Activated naive CD4-positive, alpha-beta T cell treated with anti-CD3 and anti-CD28 coated beads for 36 hours (primary cell): ENCODE measurements at regions not wholly inside any gene's neighbourhood (a gene's known extent, or its start where the extent isn't known, plus 50 kb on each side); places are given as distances from the start of the nearest gene placed in this dataset.

Source experiments
- CTCF ChIA-PET: fragments of 350-600 bp; sonication (Branson Sonifier 250); formaldehyde crosslinking; loops from one replicate; lab custom pipeline; 2021; ENCODE audit warnings: antibody characterized with exemption; lab: Charles Lee
- DNase-seq: peaks from one replicate; pipeline ENCODE4 v3.0.0-alpha.2; 2020
- H3K27ac Mint-ChIP-seq: one replicate; pipeline ENCODE4 v1.8.0; 2021; ENCODE audit warnings: mild to moderate bottlenecking, mixed read lengths
- H3K27me3 Mint-ChIP-seq: one replicate; pipeline ENCODE4 v1.8.0; 2021; ENCODE audit warnings: low read depth, mixed read lengths
- H3K36me3 Mint-ChIP-seq: one replicate; pipeline ENCODE4 v1.8.0; 2021; ENCODE audit warnings: low read depth, mixed read lengths
- H3K4me1 Mint-ChIP-seq: one replicate; pipeline ENCODE4 v1.8.0; 2021; ENCODE audit warnings: low read depth, mixed read lengths
- H3K4me3 Mint-ChIP-seq: one replicate; pipeline ENCODE4 v1.8.0; 2021; ENCODE audit warnings: mild to moderate bottlenecking, moderate library complexity, mixed read lengths
- H3K9me3 Mint-ChIP-seq: one replicate; pipeline ENCODE4 v1.8.0; 2021; ENCODE audit warnings: mixed read lengths
- intact Hi-C: fragments of 100-400 bp; cut with micrococcal nuclease; formaldehyde crosslinking; loops from one replicate; pipeline ENCODE4 v1.15.1; 2023

GRCh38 chr2:104051766-104052165 lies 802.1 kb upstream of the POU3F3 start:
- Mint-ChIP-seq H3K36me3 (no peaks in the 10 kb centered on the region), H3K9me3 (no peaks in the 10 kb centered on the region), H3K27me3 (no peaks in the 10 kb centered on the region)

GRCh38 chr2:104052356-104052755 lies 801.6 kb upstream of the POU3F3 start:
- Mint-ChIP-seq H3K27ac (no peak overlapping the region), H3K4me1 (no peaks in the 10 kb centered on the region), H3K9me3 (peaks cover under 1% of the 10 kb centered on the region), H3K4me3 (no peak overlapping the region), H3K36me3 (no peaks in the 10 kb centered on the region), H3K27me3 (no peaks in the 10 kb centered on the region)
- intact Hi-C loops = no loop called here
- DNase-seq = no peak
- CTCF ChIA-PET = no interaction called here

More at GRCh38 chr2:104051766-104052165, 802.1 kb upstream of the POU3F3 start:
- CTCF ChIA-PET = no interaction called here
- H3K4me1 Mint-ChIP-seq = no peaks in the 10 kb centered on the region
- no peak overlapping the region for H3K4me3 Mint-ChIP-seq
- H3K27ac Mint-ChIP-seq = no peak overlapping the region
- intact Hi-C loops = no loop called here
- DNase-seq = no peak

DNA sequence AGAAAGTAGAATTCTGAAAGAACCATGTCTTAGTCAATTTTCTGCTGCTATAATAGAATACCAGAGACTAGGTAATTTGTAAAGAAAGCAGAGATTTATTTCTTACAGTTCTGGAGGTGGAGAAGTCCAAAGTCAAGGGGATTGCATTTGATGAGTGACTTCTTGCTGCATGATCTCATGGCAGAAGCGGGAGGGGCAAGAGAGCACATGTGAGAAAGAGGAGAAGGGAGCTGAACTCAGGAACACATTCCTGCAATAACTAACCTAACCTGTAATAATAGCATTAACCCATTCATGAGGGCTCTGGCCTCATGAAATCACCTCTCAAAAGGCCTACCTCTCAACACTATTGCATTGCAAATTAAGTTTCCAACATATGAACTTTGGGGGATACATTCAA lies 797.5 kb upstream of the POU3F3 start:
- Mint-ChIP-seq H3K9me3 (peaks cover 2% of the 10 kb centered on the region), H3K4me1 (no peaks in the 10 kb centered on the region), H3K27ac (no peak overlapping the region), H3K4me3 (no peak overlapping the region), H3K36me3 (no peaks in the 10 kb centered on the region), H3K27me3 (no peaks in the 10 kb centered on the region)
- DNase-seq = no peak
- CTCF ChIA-PET = no interaction called here
- intact Hi-C loops = no loop called here

DNA sequence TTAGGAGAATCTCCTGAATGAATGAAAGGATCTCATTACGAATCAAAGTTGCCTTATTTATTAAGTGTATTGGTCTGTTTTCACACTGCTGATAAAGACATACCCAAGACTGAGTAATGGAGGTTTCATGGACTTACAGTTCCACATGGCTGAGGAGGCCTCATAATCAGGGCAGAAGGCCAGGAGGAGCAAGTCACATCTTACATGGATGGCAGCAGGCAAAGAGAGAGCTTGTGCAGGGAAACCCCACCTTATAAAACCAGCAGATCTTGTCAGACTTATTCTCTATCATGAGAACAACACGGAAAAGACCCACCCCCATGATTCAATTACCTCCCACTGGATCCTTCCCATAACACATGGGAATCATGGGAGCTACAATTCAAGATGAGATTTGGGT lies 785.2 kb upstream of the POU3F3 start:
- CTCF ChIA-PET = no interaction called here

DNA sequence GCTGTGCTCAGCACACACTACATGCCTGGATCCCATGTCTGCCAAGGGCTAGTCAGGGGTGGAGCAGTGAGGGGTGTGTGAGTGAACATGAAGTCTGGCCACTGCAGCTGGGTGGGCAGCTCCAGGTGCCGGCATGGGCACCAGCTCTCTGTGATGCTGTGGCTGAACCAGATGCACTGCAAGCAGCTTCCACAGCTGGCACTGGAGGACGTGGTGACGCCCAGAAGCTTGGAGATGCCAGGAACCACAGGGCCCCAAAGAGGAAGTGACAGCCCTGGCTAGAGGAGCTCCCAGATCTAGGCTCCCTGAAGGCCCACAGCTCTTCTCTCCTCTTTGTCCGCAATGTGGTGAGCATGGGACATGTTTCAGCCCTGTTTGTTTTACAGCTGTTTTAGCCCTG lies 776.3 kb upstream of the POU3F3 start:
- Mint-ChIP-seq H3K4me1 (no peaks in the 10 kb centered on the region), H3K9me3 (peaks cover 2% of the 10 kb centered on the region), H3K27ac (no peak overlapping the region), H3K4me3 (no peak overlapping the region), H3K27me3 (no peaks in the 10 kb centered on the region), H3K36me3 (no peaks in the 10 kb centered on the region)
- intact Hi-C loops = no loop called here
- CTCF ChIA-PET = no interaction called here
- DNase-seq = no peak

More for the DNA sequence above, 785.2 kb upstream of the POU3F3 start:
- Mint-ChIP-seq H3K36me3 (no peaks in the 10 kb centered on the region), H3K4me1 (no peaks in the 10 kb centered on the region), H3K4me3 (no peak overlapping the region), H3K9me3 (peaks cover 6% of the 10 kb centered on the region), H3K27me3 (no peaks in the 10 kb centered on the region), H3K27ac (no peak overlapping the region)
- no peak for DNase-seq
- intact Hi-C loops = no loop called here

GRCh38 chr2:104078431-104079157 lies 775.3 kb upstream of the POU3F3 start:
- CTCF ChIA-PET = no interaction called here
- Mint-ChIP-seq H3K27ac (no peak overlapping the region), H3K4me3 (no peak overlapping the region), H3K36me3 (no peaks in the 10 kb centered on the region), H3K9me3 (no peaks in the 10 kb centered on the region), H3K27me3 (no peaks in the 10 kb centered on the region), H3K4me1 (no peaks in the 10 kb centered on the region)
- DNase-seq = no peak
- intact Hi-C loops = no loop called here

- DNase-seq = no peak
- no peaks in the 10 kb centered on the region for H3K27me3 Mint-ChIP-seq
- peaks cover 9% of the 10 kb centered on the region for H3K9me3 Mint-ChIP-seq
- no peak overlapping the region for H3K27ac Mint-ChIP-seq
- no peaks in the 10 kb centered on the region for H3K36me3 Mint-ChIP-seq
- H3K4me1 Mint-ChIP-seq = no peaks in the 10 kb centered on the region
- intact Hi-C loops = no loop called here
- CTCF ChIA-PET = no interaction called here
- H3K4me3 Mint-ChIP-seq = no peak overlapping the region
Measured at GRCh38 chr2:104088745-104089144, 765.2 kb upstream of the POU3F3 start.

DNA sequence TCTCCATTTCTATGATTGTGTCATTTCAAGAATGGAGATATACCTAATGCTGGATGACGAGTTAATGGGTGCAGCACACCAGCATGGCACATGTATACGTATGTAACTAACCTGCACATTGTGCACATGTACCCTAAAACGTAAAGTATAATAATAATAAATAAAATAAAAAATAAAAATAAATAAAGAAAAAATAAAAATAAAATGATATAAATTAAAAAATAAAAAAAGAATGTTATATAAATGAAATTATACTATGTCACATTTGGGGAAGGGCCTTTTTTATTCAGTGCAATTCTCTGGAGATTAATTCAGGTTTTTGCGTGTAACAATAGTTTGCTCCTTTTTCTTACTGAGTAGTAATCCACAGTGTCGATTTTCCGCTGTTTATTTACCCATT lies 763.5 kb upstream of the POU3F3 start:
- H3K4me1 Mint-ChIP-seq = no peaks in the 10 kb centered on the region
- intact Hi-C loops = no loop called here
- no peaks in the 10 kb centered on the region for H3K27me3 Mint-ChIP-seq
- H3K9me3 Mint-ChIP-seq = peaks cover 3% of the 10 kb centered on the region
- DNase-seq = no peak
- no peaks in the 10 kb centered on the region for H3K36me3 Mint-ChIP-seq
- CTCF ChIA-PET = no interaction called here
- H3K4me3 Mint-ChIP-seq = no peak overlapping the region
- H3K27ac Mint-ChIP-seq = no peak overlapping the region

- intact Hi-C loops = no loop called here
- no peak overlapping the region for H3K4me3 Mint-ChIP-seq
- H3K27me3 Mint-ChIP-seq = no peaks in the 10 kb centered on the region
- H3K4me1 Mint-ChIP-seq = no peaks in the 10 kb centered on the region
- CTCF ChIA-PET = no interaction called here
- H3K36me3 Mint-ChIP-seq = no peaks in the 10 kb centered on the region
- DNase-seq = no peak
- peaks cover 3% of the 10 kb centered on the region for H3K9me3 Mint-ChIP-seq
- no peak overlapping the region for H3K27ac Mint-ChIP-seq
Measured at GRCh38 chr2:104091894-104092293, 762.0 kb upstream of the POU3F3 start.

GRCh38 chr2:104092886-104093285 lies 761.0 kb upstream of the POU3F3 start:
- H3K36me3 Mint-ChIP-seq = no peaks in the 10 kb centered on the region
- no peak overlapping the region for H3K4me3 Mint-ChIP-seq
- peaks cover 3% of the 10 kb centered on the region for H3K9me3 Mint-ChIP-seq
- H3K4me1 Mint-ChIP-seq = no peaks in the 10 kb centered on the region
- no peak overlapping the region for H3K27ac Mint-ChIP-seq
- H3K27me3 Mint-ChIP-seq = no peaks in the 10 kb centered on the region
- CTCF ChIA-PET = no interaction called here
- no peak for DNase-seq
- intact Hi-C loops = no loop called here

GRCh38 chr2:104102615-104103014 lies 751.3 kb upstream of the POU3F3 start:
- CTCF ChIA-PET = interaction anchor here (0.6 kb wide), 1 partner anchor 78 kb away, joined by 3 read pairs; no protein-coding TSS in a partner anchor

DNA sequence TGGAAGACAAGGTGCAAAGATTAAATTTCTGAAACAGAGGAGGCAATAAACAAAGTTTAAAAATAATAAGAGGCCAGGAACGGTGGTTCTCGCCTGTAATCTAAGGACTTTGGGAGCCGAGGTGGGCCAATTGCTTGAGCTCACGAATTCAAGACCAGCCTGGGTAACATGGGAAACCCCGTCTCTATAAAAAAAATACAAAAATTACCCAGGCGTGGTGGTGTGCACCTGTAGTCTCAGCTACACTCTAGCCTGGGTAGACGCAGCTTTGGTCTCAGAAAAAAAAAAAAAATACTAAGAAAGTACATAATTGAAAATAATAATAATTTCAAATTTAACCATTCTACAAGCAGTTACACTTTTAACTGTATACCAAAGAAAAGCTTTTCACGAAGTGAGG lies 744.6 kb upstream of the POU3F3 start:
- Mint-ChIP-seq H3K4me1 (no peaks in the 10 kb centered on the region), H3K4me3 (no peak overlapping the region), H3K27ac (no peak overlapping the region), H3K27me3 (no peaks in the 10 kb centered on the region), H3K9me3 (no peaks in the 10 kb centered on the region), H3K36me3 (no peaks in the 10 kb centered on the region)
- CTCF ChIA-PET = no interaction called here
- intact Hi-C loops = no loop called here
- DNase-seq = no peak

More at GRCh38 chr2:104102615-104103014, 751.3 kb upstream of the POU3F3 start:
- intact Hi-C loops = no loop called here
- Mint-ChIP-seq H3K27me3 (no peaks in the 10 kb centered on the region), H3K27ac (no peak overlapping the region), H3K4me1 (no peaks in the 10 kb centered on the region), H3K9me3 (no peaks in the 10 kb centered on the region), H3K4me3 (no peak overlapping the region), H3K36me3 (no peaks in the 10 kb centered on the region)
- DNase-seq = no peak

DNA sequence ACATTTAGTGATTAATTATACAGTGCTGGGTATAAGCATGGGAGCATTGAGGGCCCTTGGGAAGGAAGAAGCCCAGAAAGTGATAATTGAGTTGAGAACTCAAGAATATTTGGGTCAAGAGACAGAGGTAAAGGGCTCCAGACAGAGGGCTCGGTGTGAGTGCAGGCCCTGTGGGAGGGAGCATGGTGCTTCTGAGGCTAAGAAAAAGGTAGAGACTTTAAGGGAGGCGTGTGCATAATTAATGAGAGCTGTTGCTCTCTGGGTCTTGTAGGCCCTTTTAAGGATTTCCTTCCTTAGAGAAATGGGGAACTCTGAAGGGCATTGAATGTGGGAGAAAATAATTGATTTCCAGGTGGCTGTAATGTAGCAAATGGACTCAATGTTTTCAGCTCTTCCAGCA lies 735.0 kb upstream of the POU3F3 start:
- H3K9me3 Mint-ChIP-seq = no peaks in the 10 kb centered on the region
- intact Hi-C loops = no loop called here
- no peak overlapping the region for H3K4me3 Mint-ChIP-seq
- DNase-seq = no peak
- no peaks in the 10 kb centered on the region for H3K27me3 Mint-ChIP-seq
- H3K4me1 Mint-ChIP-seq = no peaks in the 10 kb centered on the region
- H3K27ac Mint-ChIP-seq = no peak overlapping the region
- CTCF ChIA-PET = no interaction called here
- H3K36me3 Mint-ChIP-seq = no peaks in the 10 kb centered on the region
